Occipital lobe (tissue), 1 donor: ENCODE measurements at regions not wholly inside any gene's neighbourhood (a gene's known extent, or its start where the extent isn't known, plus 50 kb on each side); places are given as distances from the start of the nearest gene placed in this dataset.
"Not testable (repeated sequence)": the region's sequence is repeated elsewhere in the genome, so short reads cannot be mapped to it uniquely, and the experiment has no call there.

Experiments
- DNase-seq: peaks from one replicate; lab custom pipeline; 2025; lab: John Stamatoyannopoulos, UW

DNA sequence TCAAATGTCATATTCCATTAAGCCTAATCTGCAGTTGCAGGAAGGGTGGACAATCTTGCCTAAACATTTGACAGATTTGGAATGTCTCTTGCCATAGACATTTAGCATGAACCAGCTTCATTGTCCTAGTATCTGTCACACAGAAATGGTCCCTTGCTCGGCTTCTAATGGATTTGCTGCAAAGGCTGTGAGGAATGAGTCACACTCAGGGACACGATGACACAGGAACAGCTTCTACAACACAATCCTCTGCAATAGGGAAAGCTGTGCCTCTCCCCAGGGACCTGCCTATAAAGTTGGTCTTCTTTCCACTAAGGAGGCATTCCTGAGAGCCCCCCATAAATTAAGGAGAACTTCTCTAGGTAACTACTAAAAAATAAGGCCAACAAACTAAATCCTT, 155.1 kb upstream of the L3MBTL4 start:
- DNase-seq: no peak

DNA sequence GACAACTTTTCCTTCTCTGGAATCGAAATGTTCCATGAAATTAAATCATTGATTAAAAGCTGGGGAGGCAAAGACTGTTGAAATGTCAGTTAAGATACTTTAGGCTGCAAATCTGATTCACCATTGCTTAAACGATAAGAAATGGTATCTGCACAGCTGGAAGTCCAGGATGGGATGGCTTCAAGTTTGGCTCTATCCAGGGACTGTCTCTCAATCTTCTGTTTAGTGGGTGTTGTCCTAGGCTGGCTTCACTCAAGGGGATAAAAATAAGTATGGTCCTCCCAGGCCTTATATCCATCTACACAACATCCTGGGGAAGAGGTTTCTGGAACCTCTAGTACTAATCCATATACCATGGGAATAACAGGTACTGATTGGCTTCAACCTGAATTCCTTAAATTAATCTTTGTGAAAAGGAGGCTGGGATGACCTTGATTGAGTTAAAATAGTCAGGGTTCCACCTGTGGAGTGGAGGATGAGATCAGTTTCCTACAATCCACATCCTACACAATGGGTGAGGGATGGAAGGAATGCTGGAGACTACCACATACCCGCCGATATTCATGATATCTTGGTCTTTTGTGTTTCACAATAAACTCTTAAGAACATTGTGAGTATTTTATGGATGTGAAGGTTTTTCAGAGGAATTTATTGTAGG, 156.0 kb upstream of the L3MBTL4 start:
- no peak for DNase-seq

DNA sequence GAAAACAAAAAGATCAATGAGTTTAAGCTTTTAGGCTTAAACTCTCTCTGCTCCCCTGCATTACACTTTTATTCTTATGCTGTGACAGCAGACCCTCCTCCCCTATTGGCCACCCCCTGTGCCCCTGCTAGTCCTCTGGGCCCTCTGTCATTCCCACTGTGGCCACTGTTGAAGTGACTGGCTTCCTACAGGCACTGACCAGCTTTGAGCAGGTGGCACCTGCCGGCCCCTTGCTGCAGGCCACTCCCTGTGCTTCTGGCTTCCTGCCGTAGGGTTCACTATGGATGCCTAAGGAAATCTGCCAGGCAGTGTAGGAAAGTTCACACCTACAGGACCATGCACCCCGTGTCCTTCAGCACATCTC, 156.5 kb upstream of the L3MBTL4 start:
- DNase-seq: no peak

DNA sequence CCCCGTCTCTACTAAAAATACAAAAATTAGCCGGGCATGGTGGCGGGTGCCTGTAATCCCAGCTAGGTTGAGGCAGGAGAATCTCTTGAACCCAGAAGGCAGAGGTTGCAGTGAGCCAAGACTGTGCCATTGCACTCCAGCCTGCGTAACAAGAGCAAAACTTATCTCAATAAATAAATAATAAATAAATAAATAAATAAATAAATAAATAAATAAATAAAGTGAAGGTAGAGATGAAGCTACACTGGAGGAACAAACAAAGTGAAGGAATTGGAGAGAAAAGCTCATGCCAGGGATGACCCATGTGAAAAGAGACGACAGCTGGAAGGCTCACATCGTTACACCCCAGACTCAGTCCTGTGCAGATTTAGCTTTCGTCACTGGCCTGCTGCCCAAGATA, 157.3 kb upstream of the ARHGAP28 start:
- DNase-seq: not testable (repeated sequence)

GRCh38 chr18:6574631-6575030, 154.9 kb upstream of the ARHGAP28 start:
- DNase-seq: no peak

DNA sequence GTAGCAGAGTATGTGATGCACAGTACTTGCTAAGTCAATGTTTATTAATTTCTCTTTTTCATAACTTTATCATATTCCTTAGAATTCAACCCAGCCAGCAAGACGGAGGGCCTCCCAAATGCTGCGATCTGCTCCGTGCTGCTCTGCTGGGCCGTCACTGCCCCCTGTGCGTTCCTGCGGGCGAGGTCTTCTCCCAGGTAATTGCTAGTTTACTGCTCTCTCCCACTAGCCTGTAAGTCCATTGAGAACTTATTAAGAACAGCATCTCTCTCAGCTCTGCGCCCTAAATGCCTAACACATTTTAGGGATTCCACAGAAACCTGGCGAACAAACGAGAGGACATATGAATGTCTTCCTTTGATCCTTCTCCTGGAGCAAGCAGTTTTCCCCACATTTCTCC, 153.6 kb upstream of the ARHGAP28 start:
- DNase-seq: no peak

GRCh38 chr18:6576718-6577375, 152.7 kb upstream of the ARHGAP28 start:
- no peak for DNase-seq

GRCh38 chr18:6578686-6579085, 150.8 kb upstream of the ARHGAP28 start:
- no peak for DNase-seq

DNA sequence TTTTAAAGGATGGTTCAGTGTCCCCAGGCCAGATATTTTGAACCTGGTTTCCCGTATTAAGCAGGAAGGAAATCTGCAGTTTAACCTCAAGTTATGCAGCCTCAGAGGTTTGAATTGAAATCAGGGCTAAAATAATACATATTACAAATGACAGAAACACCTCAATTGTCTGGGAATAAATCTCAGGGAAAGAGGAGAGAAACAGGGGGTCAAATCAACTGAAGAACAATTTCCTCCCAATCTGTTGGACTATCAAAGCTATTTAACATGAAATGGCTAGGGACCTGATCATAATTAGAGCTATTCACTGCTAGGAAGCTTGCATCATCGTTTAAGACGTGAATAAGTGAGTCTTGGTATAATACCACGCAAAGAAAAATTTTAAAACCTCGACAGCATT, 150.0 kb upstream of the ARHGAP28 start:
- no peak for DNase-seq

DNA sequence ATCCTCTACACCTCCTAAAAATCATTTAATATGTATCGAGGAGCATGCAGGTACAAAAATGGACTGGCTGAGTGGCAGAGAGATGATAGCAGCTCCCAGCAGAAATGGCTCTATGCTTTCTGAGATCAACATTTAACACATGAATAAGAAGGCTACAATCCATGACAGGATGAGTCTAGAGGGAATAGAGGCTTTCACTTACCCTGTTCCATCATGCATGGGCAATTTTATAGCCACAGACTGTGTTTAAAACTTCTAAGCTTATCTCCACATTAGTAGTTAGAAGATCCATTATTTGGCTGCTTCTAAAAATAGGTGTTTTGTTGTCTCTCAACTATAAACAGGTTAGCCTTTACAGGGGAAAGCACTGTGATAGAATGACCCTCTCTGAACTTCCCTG, 149.1 kb upstream of the ARHGAP28 start:
- DNase-seq: no peak

GRCh38 chr18:6589923-6590322, 139.6 kb upstream of the ARHGAP28 start:
- DNase-seq: no peak

- DNase-seq: no peak
Observed at GRCh38 chr18:6590326-6590725, 139.2 kb upstream of the ARHGAP28 start.

- no peak for DNase-seq
Observed at GRCh38 chr18:6591491-6591890, 138.0 kb upstream of the ARHGAP28 start.

GRCh38 chr18:6592522-6592921, 137.0 kb upstream of the ARHGAP28 start:
- no peak for DNase-seq

DNA sequence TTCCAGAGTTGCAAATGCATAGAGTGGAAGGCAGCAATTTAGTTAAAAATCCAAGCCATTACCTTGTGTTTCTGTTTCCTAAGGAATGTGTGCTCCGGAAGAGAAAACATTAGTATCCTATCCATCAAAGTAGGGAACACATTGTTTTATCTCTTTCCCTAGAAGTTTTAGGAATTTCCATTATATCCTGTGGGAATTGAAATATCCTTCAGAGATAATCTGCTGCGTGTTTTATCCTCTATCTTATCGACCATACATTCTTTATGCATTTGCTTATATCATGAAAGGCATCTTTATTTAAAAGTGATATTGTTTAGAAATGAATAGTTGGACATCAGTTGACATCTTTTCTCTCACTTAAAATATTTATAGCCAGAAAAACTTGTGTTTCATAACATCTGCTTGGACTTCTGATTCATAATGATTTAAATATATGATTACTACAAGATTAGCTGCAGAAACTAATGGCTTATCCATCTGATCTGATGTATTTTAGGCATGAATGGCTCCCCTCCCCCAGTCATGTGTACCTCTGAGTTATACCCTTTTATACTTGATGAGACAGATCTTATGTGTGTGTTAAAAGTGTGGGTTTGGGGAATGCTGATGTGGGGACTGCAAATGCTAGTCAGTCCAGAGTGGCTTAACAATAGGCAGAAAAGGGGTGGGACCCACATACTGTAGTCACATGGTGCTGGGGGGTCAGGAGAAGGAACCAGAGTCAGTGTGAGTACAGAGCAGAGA, 136.2 kb upstream of the ARHGAP28 start:
- DNase-seq: no peak

DNA sequence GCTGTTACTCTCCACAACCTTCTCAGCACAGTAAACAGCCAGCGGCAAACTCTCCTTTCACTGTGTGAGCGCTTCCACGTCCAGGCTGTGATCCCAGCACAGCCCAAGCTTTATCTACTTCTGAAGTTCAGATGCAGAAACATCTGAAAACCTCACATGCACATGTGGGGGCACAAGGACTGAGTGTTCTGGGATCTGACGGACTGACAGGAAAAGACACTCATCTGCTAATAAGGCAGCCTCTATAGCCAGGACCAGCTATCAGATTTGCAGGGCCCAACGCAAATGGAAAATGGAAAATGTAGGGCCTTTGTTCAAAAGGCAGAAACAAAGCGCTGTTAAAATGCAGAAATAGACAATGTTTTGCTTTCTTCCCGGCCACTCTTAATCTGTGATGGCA, 133.8 kb upstream of the ARHGAP28 start:
- peak; percentile 20 for DNase-seq

DNA sequence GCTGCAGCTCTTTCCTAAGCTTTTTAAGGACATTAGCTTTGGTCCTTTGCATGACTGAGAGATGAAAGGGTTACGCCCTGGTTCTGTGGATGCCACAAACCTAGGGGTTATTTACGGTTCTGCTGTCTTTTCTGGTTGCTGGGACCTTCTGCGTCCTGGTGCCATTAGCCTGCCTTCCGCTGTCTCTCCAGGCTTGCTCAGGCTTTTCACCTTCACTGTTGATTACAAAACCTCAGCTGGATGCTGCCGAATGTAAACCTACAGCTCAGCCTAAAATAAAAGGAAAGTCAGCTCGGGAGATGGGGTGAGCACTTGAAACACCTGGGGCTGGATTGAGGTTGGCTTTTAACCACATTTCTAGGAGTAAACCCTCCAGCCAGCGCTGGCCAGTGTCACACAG, 130.9 kb upstream of the ARHGAP28 start:
- DNase-seq: no peak

GRCh38 chr18:6600667-6601167, 128.8 kb upstream of the ARHGAP28 start:
- DNase-seq: no peak

- no peak for DNase-seq
Observed at GRCh38 chr18:6601241-6601640, 128.3 kb upstream of the ARHGAP28 start.

DNA sequence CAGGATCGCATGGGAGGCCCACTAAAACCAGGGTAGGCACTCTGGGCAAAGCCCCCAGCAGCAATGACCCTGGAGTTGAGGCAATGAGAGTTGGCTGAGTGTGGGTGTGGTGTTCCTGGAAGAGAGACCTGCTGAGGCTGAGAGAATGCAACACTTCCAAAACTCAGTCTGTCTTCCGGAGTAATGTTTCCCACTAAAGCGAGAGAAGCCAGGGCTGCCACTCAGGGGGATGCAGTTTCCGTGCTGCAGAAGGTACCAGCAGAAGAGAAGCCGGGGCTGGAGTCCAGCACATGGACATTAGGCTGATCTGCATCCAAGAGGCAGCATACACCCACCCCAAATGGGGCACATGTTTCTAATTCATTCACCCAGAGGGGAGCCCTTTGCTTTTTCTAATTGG, 127.2 kb upstream of the ARHGAP28 start:
- DNase-seq: no peak

GRCh38 chr18:6604573-6604941, 125.0 kb upstream of the ARHGAP28 start:
- DNase-seq: no peak

- DNase-seq: no peak
Observed at GRCh38 chr18:6605115-6605869, 124.2 kb upstream of the ARHGAP28 start.
